HG03108 (cell line): ENCODE measurements at regions not wholly inside any gene's neighbourhood (a gene's known extent, or its start where the extent isn't known, plus 50 kb on each side); places are given as distances from the start of the nearest gene placed in this dataset.
"Not testable (repeated sequence)": the region's sequence is repeated elsewhere in the genome, so short reads cannot be mapped to it uniquely, and the experiment has no call there.

Source experiments
- ATAC-seq: cut with Tn5 transposase; IDR thresholded peaks from one replicate; pipeline ENCODE4 v1.9.1; 2021; ENCODE audit warnings: moderate library complexity; ENCODE audit not compliant: unreplicated experiment

GRCh38 chr15:47885920-47886319, 168.6 kb downstream of the SEMA6D start:
- no peak for ATAC-seq

- no peak for ATAC-seq
Measured at GRCh38 chr15:47887241-47887800, 170.0 kb downstream of the SEMA6D start.

- no peak for ATAC-seq
Measured at GRCh38 chr15:47888385-47889100, 171.2 kb downstream of the SEMA6D start.

GRCh38 chr15:47890397-47891150, 173.3 kb downstream of the SEMA6D start:
- no peak for ATAC-seq

GRCh38 chr15:47897525-47897924, 180.2 kb downstream of the SEMA6D start:
- no peak for ATAC-seq

- ATAC-seq = no peak
Measured at GRCh38 chr15:47900751-47901150, 183.4 kb downstream of the SEMA6D start.

- no peak for ATAC-seq
Measured at GRCh38 chr15:47903368-47903767, 186.1 kb downstream of the SEMA6D start.

GRCh38 chr15:47908486-47908885, 191.2 kb downstream of the SEMA6D start:
- ATAC-seq = no peak

GRCh38 chr15:47908950-47909670, 191.8 kb downstream of the SEMA6D start:
- no peak for ATAC-seq

GRCh38 chr15:47912910-47913309, 195.6 kb downstream of the SEMA6D start:
- ATAC-seq = not testable (repeated sequence)

- ATAC-seq = no peak
Measured at GRCh38 chr15:47917881-47918280, 200.6 kb downstream of the SEMA6D start.

GRCh38 chr15:47918877-47919276, 201.6 kb downstream of the SEMA6D start:
- ATAC-seq = no peak

- ATAC-seq = no peak
Measured at GRCh38 chr15:47924381-47924780, 196.4 kb upstream of the SLC24A5 start.

- no peak for ATAC-seq
Measured at GRCh38 chr15:47929138-47929803, 191.5 kb upstream of the SLC24A5 start.

- ATAC-seq = no peak
Measured at GRCh38 chr15:47932261-47932660, 188.5 kb upstream of the SLC24A5 start.

GRCh38 chr15:47932951-47933641, 187.7 kb upstream of the SLC24A5 start:
- no peak for ATAC-seq

GRCh38 chr15:47933865-47934264, 186.9 kb upstream of the SLC24A5 start:
- no peak for ATAC-seq

GRCh38 chr15:47934342-47934741, 186.4 kb upstream of the SLC24A5 start:
- ATAC-seq = no peak

- ATAC-seq = no peak
Measured at GRCh38 chr15:47937834-47938233, 183.0 kb upstream of the SLC24A5 start.

GRCh38 chr15:47944637-47945288, 176.0 kb upstream of the SLC24A5 start:
- ATAC-seq = no peak
